ENCODE measurements at regions not wholly inside any gene's neighbourhood (a gene's known extent, or its start where the extent isn't known, plus 50 kb on each side); places are given as distances from the start of the nearest gene placed in this dataset.
"Not testable (repeated sequence)": the region's sequence is repeated elsewhere in the genome, so short reads cannot be mapped to it uniquely, and the experiment has no call there.

DNA sequence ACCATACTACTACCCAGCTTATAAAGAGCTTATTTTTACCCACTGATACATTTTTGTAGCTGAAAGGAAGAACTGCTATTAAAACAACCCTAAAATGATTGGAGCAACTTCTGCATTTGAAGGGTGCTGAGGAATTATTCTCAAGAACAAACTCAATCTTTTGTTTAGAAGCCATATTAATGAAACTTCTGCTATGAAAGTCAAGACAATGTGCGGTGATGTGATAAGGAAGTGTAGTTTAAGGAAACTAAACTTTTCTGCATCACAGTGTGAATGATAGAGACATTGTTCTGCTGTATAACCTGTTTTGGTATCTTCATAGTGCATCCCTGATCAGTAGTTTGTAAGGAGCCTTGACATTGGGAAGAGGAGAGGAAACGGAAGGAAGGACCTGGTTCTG lies 408.5 kb downstream of the TMEM38B start:
- Histone ChIP-seq H4K20me1 (ENCODE audit: insufficient read depth, low read length) (no peaks in the 10 kb centered on the region), H3K4me2 (ENCODE audit: insufficient read depth, low read length) (no peak overlapping the region), H3K36me3 (ENCODE audit: insufficient read depth, low read length) (no peaks in the 10 kb centered on the region), H3K79me2 (ENCODE audit: insufficient read depth, low read length) (no peaks in the 10 kb centered on the region), H3K4me3 (ENCODE audit: low read depth in 1 of 2, low read length in 2 of 2) (no peak overlapping the region), H3K9ac (ENCODE audit: low read depth, low read length) (no peak overlapping the region), H3K4me1 (ENCODE audit: insufficient read depth, low read length) (no peaks in the 10 kb centered on the region), H3K27ac (ENCODE audit: low read length) (no peak overlapping the region), H3K9me3 (ENCODE audit: insufficient read depth, low read length, severe bottlenecking) (no peaks in the 10 kb centered on the region), H2AFZ (ENCODE audit: low read depth, low read length) (no peak overlapping the region), H3K27me3 (ENCODE audit: insufficient read depth, low read length, poor library complexity) (no peaks in the 10 kb centered on the region)
- no peak for TF ChIP-seq EZH2 (IDR thresholded peaks at IDR 0.05; ENCODE audit: borderline replicate concordance, low read depth, low read length, severe bottlenecking)
- TF ChIP-seq, protein P1, sequence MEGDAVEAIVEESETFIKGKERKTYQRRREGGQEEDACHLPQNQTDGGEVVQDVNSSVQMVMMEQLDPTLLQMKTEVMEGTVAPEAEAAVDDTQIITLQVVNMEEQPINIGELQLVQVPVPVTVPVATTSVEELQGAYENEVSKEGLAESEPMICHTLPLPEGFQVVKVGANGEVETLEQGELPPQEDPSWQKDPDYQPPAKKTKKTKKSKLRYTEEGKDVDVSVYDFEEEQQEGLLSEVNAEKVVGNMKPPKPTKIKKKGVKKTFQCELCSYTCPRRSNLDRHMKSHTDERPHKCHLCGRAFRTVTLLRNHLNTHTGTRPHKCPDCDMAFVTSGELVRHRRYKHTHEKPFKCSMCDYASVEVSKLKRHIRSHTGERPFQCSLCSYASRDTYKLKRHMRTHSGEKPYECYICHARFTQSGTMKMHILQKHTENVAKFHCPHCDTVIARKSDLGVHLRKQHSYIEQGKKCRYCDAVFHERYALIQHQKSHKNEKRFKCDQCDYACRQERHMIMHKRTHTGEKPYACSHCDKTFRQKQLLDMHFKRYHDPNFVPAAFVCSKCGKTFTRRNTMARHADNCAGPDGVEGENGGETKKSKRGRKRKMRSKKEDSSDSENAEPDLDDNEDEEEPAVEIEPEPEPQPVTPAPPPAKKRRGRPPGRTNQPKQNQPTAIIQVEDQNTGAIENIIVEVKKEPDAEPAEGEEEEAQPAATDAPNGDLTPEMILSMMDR (IDR thresholded peaks at IDR 0.05; ENCODE audit: borderline replicate concordance, extremely low read depth, low read length, poor library complexity, severe bottlenecking): no peak
- ATAC-seq (ENCODE audit: insufficient read depth, low read depth) (no peak), DNase-seq (no peak)

DNA sequence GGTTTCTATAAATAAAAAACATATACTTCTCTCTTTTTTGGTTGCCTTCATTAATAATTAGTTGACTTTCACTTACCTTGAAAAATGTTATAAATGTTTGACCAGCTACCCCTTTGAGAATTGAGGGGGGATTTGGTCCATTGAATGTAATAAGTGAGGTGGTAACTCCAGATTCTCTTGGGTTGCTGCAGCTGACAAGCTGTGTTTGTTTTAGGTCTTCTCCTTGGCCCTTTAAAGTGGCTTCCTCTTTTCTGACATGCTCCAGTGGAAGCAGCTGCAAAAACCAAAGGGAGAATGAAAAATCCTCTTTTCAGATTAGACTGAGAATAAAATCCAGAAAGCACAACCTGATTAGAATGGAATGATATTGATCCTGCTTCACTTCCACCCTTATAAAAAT lies 410.5 kb downstream of the TMEM38B start:
- Histone ChIP-seq H3K4me1 (ENCODE audit: insufficient read depth, low read length) (no peaks in the 10 kb centered on the region), H3K27me3 (ENCODE audit: insufficient read depth, low read length, poor library complexity) (no peaks in the 10 kb centered on the region), H4K20me1 (ENCODE audit: insufficient read depth, low read length) (no peaks in the 10 kb centered on the region), H2AFZ (ENCODE audit: low read depth, low read length) (no peak overlapping the region), H3K79me2 (ENCODE audit: insufficient read depth, low read length) (no peaks in the 10 kb centered on the region), H3K36me3 (ENCODE audit: insufficient read depth, low read length) (no peaks in the 10 kb centered on the region), H3K9me3 (ENCODE audit: insufficient read depth, low read length, severe bottlenecking) (no peaks in the 10 kb centered on the region), H3K4me2 (ENCODE audit: insufficient read depth, low read length) (no peak overlapping the region), H3K9ac (ENCODE audit: low read depth, low read length) (no peak overlapping the region), H3K27ac (ENCODE audit: low read length) (no peak overlapping the region), H3K4me3 (ENCODE audit: low read depth in 1 of 2, low read length in 2 of 2) (no peak overlapping the region)
- DNase-seq (no peak), ATAC-seq (ENCODE audit: insufficient read depth, low read depth) (no peak)
- no peak for TF ChIP-seq EZH2 (IDR thresholded peaks at IDR 0.05; ENCODE audit: borderline replicate concordance, low read depth, low read length, severe bottlenecking)
- TF ChIP-seq, protein P1 (IDR thresholded peaks at IDR 0.05; ENCODE audit: borderline replicate concordance, extremely low read depth, low read length, poor library complexity, severe bottlenecking): no peak

DNA sequence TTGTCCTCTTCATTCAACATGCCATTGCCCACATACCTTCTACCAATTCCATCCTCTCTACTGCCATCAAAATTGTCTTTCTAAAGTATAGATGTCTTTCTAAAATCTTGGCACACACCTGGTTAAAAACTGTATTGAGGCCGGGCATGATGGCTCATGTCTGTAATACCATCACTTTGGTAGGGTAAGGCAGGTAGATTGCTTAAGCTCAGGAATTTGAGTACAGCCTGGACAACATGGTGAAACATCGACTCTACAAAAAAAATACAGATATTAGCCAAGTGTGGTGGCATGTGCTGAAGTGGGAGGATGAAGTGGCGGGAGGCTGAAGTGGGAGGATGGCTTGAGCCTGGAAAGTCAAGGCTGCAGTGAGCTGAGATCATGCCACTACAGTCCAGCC lies 412.1 kb downstream of the TMEM38B start:
- DNase-seq (no peak), ATAC-seq (ENCODE audit: insufficient read depth, low read depth) (no peak)
- Histone ChIP-seq H3K4me2 (ENCODE audit: insufficient read depth, low read length) (no peak overlapping the region), H3K4me1 (ENCODE audit: insufficient read depth, low read length) (no peaks in the 10 kb centered on the region), H3K79me2 (ENCODE audit: insufficient read depth, low read length) (no peaks in the 10 kb centered on the region), H2AFZ (ENCODE audit: low read depth, low read length) (no peak overlapping the region), H3K27ac (ENCODE audit: low read length) (no peak overlapping the region), H3K9me3 (ENCODE audit: insufficient read depth, low read length, severe bottlenecking) (no peaks in the 10 kb centered on the region), H3K36me3 (ENCODE audit: insufficient read depth, low read length) (no peaks in the 10 kb centered on the region), H3K27me3 (ENCODE audit: insufficient read depth, low read length, poor library complexity) (no peaks in the 10 kb centered on the region), H3K9ac (ENCODE audit: low read depth, low read length) (no peak overlapping the region), H3K4me3 (ENCODE audit: low read depth in 1 of 2, low read length in 2 of 2) (no peak overlapping the region), H4K20me1 (ENCODE audit: insufficient read depth, low read length) (no peaks in the 10 kb centered on the region)
- no peak for TF ChIP-seq EZH2 (IDR thresholded peaks at IDR 0.05; ENCODE audit: borderline replicate concordance, low read depth, low read length, severe bottlenecking)
- TF ChIP-seq, protein P1 (IDR thresholded peaks at IDR 0.05; ENCODE audit: borderline replicate concordance, extremely low read depth, low read length, poor library complexity, severe bottlenecking): no peak

DNA sequence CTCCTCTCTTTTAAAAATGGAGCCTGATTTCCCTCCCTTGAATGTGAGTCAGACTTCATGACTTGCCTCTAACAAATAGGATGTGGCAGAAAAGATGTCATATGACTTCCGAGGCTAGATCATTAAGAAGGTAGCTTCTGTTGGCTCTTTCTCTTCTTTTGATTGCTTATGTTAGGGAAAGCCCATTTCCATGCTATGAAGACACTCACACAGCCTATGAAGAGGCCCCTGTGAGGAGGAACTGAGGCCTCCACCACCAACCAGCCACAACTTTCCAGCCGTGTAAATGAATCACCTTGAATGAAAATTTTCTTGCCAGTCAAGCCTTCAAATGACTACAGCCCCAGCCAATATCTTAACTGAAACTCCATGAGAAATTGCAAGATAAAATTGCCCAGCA lies 413.4 kb downstream of the TMEM38B start:
- TF ChIP-seq EZH2 (IDR thresholded peaks at IDR 0.05; ENCODE audit: borderline replicate concordance, low read depth, low read length, severe bottlenecking): no peak
- TF ChIP-seq, protein P1 (IDR thresholded peaks at IDR 0.05; ENCODE audit: borderline replicate concordance, extremely low read depth, low read length, poor library complexity, severe bottlenecking): no peak
- H3K9me3 ChIP-seq (ENCODE audit: insufficient read depth, low read length, severe bottlenecking): no peaks in the 10 kb centered on the region
- no peaks in the 10 kb centered on the region for H3K36me3 ChIP-seq (ENCODE audit: insufficient read depth, low read length)
- H3K4me3 ChIP-seq (ENCODE audit: low read depth in 1 of 2, low read length in 2 of 2): no peak overlapping the region
- no peaks in the 10 kb centered on the region for H3K4me1 ChIP-seq (ENCODE audit: insufficient read depth, low read length)
- no peak overlapping the region for H3K9ac ChIP-seq (ENCODE audit: low read depth, low read length)
- H3K27me3 ChIP-seq (ENCODE audit: insufficient read depth, low read length, poor library complexity): no peaks in the 10 kb centered on the region
- no peak overlapping the region for H3K4me2 ChIP-seq (ENCODE audit: insufficient read depth, low read length)
- H2AFZ ChIP-seq (ENCODE audit: low read depth, low read length): no peak overlapping the region
- ATAC-seq (ENCODE audit: insufficient read depth, low read depth) (no peak), DNase-seq (no peak)
- no peak overlapping the region for H3K27ac ChIP-seq (ENCODE audit: low read length)
- H4K20me1 ChIP-seq (ENCODE audit: insufficient read depth, low read length): no peaks in the 10 kb centered on the region
- no peaks in the 10 kb centered on the region for H3K79me2 ChIP-seq (ENCODE audit: insufficient read depth, low read length)

DNA sequence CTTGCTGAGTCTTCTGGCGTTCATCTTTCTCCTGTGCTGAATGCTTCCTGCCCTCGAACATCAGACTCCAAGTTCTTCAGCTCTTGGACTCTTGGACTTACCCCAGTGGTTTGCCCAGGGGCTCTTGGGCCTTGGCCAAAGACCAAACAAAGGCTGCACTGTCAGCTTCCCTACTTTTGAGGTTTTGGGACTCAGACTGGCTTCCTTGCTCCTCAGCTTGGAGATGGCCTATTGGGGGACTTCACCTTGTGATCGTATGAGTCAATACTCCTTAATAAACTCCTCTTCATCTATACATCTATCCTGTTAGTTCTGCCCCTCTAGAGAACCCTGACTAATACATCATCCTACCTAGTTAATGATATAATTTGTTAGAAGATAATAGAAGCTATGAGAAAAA lies 415.4 kb downstream of the TMEM38B start:
- not testable (repeated sequence) for ATAC-seq (ENCODE audit: insufficient read depth, low read depth); H3K27ac ChIP-seq (ENCODE audit: low read length); H3K4me3 ChIP-seq (ENCODE audit: low read depth in 1 of 2, low read length in 2 of 2); H3K9ac ChIP-seq (ENCODE audit: low read depth, low read length); H3K4me2 ChIP-seq (ENCODE audit: insufficient read depth, low read length); H3K27me3 ChIP-seq (ENCODE audit: insufficient read depth, low read length, poor library complexity); H2AFZ ChIP-seq (ENCODE audit: low read depth, low read length); H3K4me1 ChIP-seq (ENCODE audit: insufficient read depth, low read length); H3K79me2 ChIP-seq (ENCODE audit: insufficient read depth, low read length); H3K36me3 ChIP-seq (ENCODE audit: insufficient read depth, low read length); H3K9me3 ChIP-seq (ENCODE audit: insufficient read depth, low read length, severe bottlenecking); H4K20me1 ChIP-seq (ENCODE audit: insufficient read depth, low read length); DNase-seq

Data from DND-41 (cell line).